ENCODE measurements at regions not wholly inside any gene's neighbourhood (a gene's known extent, or its start where the extent isn't known, plus 50 kb on each side); places are given as distances from the start of the nearest gene placed in this dataset.
"Not testable (repeated sequence)": the region's sequence is repeated elsewhere in the genome, so short reads cannot be mapped to it uniquely, and the experiment has no call there.

- H3K36me3 ChIP-seq; H3K9me3 ChIP-seq (ENCODE audit: low read depth); DNase-seq (ENCODE audit: low read depth in 1 of 2, low spot score in 1 of 2); H3K27me3 ChIP-seq; H3K4me1 ChIP-seq (ENCODE audit: low read depth); H3K27ac ChIP-seq; H3K4me3 ChIP-seq: not testable (repeated sequence)
Observed at GRCh38 chr17:26936645-26937044, 357.3 kb upstream of the WSB1 start.

DNA sequence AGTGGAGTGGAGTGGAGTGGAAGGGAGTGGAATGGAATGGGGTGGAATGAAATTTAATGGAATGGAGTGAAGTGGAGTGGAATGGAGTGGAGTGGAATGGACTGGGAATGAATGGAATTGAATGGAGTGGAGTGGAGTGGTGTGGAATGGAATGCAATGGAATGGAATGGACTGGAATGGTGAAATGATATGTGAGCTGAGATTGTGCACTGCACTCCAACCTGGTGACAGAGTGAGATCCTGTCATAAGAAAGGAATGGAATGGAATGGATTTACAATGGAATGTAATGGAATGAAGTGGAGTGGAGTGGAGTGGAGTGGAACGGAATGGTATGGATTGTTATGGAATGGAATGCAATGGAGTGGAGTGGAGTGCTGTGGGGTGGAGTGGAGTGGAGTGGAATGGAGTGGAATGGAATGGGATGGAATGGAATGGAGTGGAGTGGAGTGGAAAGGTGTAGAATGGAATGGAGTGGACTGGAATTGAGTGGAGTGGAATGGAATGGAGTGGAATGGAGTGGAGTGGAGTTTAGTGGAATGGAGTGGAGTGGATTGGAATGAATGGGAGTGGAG, 356.1 kb upstream of the WSB1 start:
- not testable (repeated sequence) for H3K9me3 ChIP-seq (ENCODE audit: low read depth); H3K4me3 ChIP-seq

DNA sequence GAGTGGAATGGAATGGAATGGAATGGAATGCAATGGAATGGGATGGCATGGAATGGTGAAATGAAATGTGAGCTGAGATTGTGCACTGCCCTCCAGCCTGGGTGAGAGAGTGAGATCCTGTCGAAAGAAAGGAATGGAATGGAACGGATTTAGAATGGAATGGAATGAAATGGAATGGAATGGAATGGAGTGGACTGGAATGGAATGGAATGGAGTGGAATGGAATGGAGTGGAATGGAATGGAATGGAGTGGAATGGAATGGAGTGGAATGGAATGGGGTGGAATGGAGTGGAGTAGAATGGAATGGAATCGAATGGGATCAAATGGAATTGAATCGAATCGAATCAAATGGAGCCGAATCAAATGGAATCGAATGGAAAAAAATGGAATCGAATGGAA, 354.2 kb upstream of the WSB1 start:
- H3K4me1 ChIP-seq (ENCODE audit: low read depth); H3K27ac ChIP-seq; H3K9me3 ChIP-seq (ENCODE audit: low read depth); H3K36me3 ChIP-seq; H3K4me3 ChIP-seq; DNase-seq (ENCODE audit: low read depth in 1 of 2, low spot score in 1 of 2); H3K27me3 ChIP-seq: not testable (repeated sequence)

More for the DNA sequence above, 356.1 kb upstream of the WSB1 start:
- H3K4me1 ChIP-seq (ENCODE audit: low read depth); H3K27me3 ChIP-seq; H3K36me3 ChIP-seq; DNase-seq (ENCODE audit: low read depth in 1 of 2, low spot score in 1 of 2); H3K27ac ChIP-seq: not testable (repeated sequence)

DNA sequence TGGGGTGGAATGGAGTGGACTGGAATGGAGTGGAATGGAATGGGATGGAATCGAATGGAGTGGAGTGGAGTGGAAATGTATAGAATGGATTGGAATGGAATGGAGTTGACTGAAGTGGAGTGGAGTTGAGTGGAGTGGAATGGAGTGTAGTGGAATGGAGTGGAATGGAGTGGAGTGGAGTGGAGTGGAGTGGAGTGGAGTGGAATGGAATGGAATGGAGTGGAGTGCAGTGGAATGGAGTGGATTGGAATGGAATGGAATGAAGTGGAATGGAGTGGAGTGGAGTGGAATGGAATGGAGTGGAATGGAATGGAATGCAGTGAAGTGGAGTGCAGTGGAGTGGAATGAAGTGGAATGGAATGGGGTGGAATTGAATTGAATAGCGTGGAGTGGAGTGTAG, 353.3 kb upstream of the WSB1 start:
- H3K36me3 ChIP-seq; H3K27me3 ChIP-seq; H3K4me3 ChIP-seq; DNase-seq (ENCODE audit: low read depth in 1 of 2, low spot score in 1 of 2); H3K4me1 ChIP-seq (ENCODE audit: low read depth); H3K9me3 ChIP-seq (ENCODE audit: low read depth); H3K27ac ChIP-seq: not testable (repeated sequence)

GRCh38 chr17:26962255-26963162, 331.4 kb upstream of the WSB1 start:
- DNase-seq (ENCODE audit: low read depth in 1 of 2, low spot score in 1 of 2): no peak
- TF ChIP-seq CTCF (IDR thresholded peaks at IDR 0.05; ENCODE audit: low read depth, low read length): no peak
- H3K4me1 ChIP-seq (ENCODE audit: low read depth): no peaks in the 10 kb centered on the region
- no peak overlapping the region for H3K4me3 ChIP-seq
- H3K9me3 ChIP-seq (ENCODE audit: low read depth): no peaks in the 10 kb centered on the region
- H3K36me3 ChIP-seq: no peaks in the 10 kb centered on the region
- no peaks in the 10 kb centered on the region for H3K27me3 ChIP-seq
- H3K27ac ChIP-seq: no peak overlapping the region

DNA sequence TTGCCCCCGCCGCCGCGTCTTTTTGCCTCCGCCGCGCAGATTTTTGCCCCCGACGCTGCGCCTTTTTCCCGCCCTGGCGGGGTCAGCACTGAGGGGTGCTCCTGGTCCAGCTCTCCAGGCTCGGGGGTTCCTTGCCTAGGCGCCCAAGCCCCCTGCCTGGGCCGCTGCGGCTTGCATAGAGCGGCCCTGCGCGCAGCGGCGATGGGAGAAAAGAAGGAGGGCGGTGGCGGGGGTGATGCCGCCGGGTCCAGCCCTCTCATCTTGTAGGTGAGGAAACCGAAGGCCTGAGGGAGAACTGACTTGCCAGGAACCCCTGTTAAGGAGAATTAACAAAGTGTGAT, 330.8 kb upstream of the WSB1 start:
- DNase-seq (ENCODE audit: low read depth in 1 of 2, low spot score in 1 of 2): no peak
- TF ChIP-seq CTCF (IDR thresholded peaks at IDR 0.05; ENCODE audit: low read depth, low read length): no peak
- H3K27me3 ChIP-seq: no peaks in the 10 kb centered on the region
- H3K27ac ChIP-seq: no peak overlapping the region
- no peaks in the 10 kb centered on the region for H3K4me1 ChIP-seq (ENCODE audit: low read depth)
- H3K9me3 ChIP-seq (ENCODE audit: low read depth): no peaks in the 10 kb centered on the region
- no peaks in the 10 kb centered on the region for H3K36me3 ChIP-seq
- no peak overlapping the region for H3K4me3 ChIP-seq

GRCh38 chr17:26965898-26966624, 327.9 kb upstream of the WSB1 start:
- H3K4me3 ChIP-seq; H3K36me3 ChIP-seq; H3K27ac ChIP-seq; H3K27me3 ChIP-seq; H3K9me3 ChIP-seq (ENCODE audit: low read depth); H3K4me1 ChIP-seq (ENCODE audit: low read depth); DNase-seq (ENCODE audit: low read depth in 1 of 2, low spot score in 1 of 2): not testable (repeated sequence)

DNA sequence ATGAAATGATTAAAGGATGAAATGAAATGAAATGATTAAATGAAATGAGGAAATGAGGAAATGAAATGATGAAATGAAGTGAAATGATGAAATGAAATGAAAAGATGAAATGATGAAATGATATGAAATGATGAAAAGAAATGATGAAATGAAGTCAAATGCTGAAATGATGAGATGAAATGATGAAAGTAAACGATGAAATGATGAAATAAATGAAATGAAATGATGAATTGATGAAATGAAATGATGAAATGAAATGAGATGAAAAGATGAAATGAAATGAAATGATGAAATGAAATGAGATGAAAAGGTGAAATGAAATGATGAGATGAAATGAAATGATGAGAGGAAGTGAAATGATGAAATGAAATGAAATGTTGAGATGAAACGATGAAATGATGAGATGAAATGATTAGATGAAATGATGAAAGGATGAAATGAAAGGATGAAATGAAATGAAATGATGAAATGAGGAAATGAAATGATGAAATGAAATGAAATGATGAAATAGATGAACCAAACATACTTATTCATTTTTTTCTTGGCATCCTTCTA, 327.2 kb upstream of the WSB1 start:
- not testable (repeated sequence) for H3K4me3 ChIP-seq; DNase-seq (ENCODE audit: low read depth in 1 of 2, low spot score in 1 of 2); H3K27me3 ChIP-seq; H3K4me1 ChIP-seq (ENCODE audit: low read depth); H3K9me3 ChIP-seq (ENCODE audit: low read depth); H3K36me3 ChIP-seq; H3K27ac ChIP-seq

DNA sequence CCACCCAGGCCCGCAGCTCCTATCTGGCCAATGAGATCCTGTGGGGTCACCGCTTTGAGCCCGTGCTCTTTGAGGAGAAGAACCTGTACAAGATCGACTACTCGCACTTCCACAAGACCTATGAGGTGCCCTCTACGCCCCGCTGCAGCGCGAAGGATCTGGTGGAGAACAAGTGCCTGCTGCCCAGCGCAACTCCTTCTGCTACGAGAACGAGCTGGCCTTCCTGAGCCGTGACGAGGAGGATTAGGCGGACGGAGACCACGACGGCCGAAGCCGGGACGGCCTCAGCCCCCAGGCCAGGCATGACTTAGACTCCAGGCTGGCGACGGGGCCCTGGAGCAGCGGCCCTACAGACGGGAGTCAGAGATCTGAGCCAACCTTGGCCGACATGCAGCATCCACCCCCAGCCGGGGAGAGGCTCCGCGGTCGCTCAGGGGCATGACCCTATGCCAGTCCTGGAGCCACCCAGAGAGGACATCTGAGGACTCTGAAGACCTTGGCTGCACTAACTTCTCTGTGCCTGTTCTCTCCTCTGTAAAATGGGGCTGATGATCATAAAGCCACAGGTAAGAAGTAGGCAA, 312.0 kb upstream of the WSB1 start:
- H3K27me3 ChIP-seq; DNase-seq (ENCODE audit: low read depth in 1 of 2, low spot score in 1 of 2); H3K4me1 ChIP-seq (ENCODE audit: low read depth); H3K27ac ChIP-seq; H3K9me3 ChIP-seq (ENCODE audit: low read depth); H3K4me3 ChIP-seq; H3K36me3 ChIP-seq: not testable (repeated sequence)

DNA sequence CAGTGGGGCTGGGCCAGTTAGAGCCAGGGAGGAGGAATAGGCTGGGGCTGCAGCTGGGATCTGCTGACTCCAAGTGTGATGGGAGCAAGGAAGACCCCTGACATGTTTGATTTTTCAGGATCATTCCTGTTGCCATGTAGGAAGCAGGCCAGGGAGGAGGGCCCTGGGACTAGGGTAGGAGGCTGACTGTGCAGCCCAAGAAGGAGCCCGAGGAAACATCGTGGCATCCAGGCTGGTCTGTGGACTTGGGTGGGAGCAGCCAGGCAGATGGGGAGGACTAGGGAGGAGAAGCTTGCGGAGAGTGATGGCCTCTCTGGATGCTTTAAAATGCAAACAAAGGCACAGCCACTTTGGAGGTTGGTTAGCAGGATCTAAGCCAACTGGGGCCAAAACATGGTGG, 311.4 kb upstream of the WSB1 start:
- DNase-seq (ENCODE audit: low read depth in 1 of 2, low spot score in 1 of 2); H3K27me3 ChIP-seq; H3K36me3 ChIP-seq; H3K4me3 ChIP-seq; H3K27ac ChIP-seq; H3K4me1 ChIP-seq (ENCODE audit: low read depth); H3K9me3 ChIP-seq (ENCODE audit: low read depth): not testable (repeated sequence)

GRCh38 chr17:26987851-26988250, 306.1 kb upstream of the WSB1 start:
- not testable (repeated sequence) for H3K9me3 ChIP-seq (ENCODE audit: low read depth); H3K27ac ChIP-seq; H3K4me3 ChIP-seq; DNase-seq (ENCODE audit: low read depth in 1 of 2, low spot score in 1 of 2); H3K27me3 ChIP-seq; H3K4me1 ChIP-seq (ENCODE audit: low read depth); H3K36me3 ChIP-seq
